Caco-2 (cell line): ENCODE measurements at regions not wholly inside any gene's neighbourhood (a gene's known extent, or its start where the extent isn't known, plus 50 kb on each side); places are given as distances from the start of the nearest gene placed in this dataset.

Source experiments
- BruUV-seq: library from RNA; stranded (reverse); fragments of 400-500 nt; replicated peaks from 2 replicates; lab custom pipeline; 2021; lab: Mats Ljungman, UMichigan
- CTCF ChIA-PET: fragments of 300-600 bp; sonication (Branson Sonifier 250); formaldehyde crosslinking; loops from one replicate; lab custom pipeline; 2022; ENCODE audit warnings: antibody characterized with exemption; lab: Charles Lee
- POLR2A ChIA-PET: fragments of 300-600 bp; sonication (Branson Sonifier 250); formaldehyde crosslinking; loops from one replicate; lab custom pipeline; 2022; ENCODE audit warnings: antibody characterized with exemption; lab: Charles Lee
- DNase-seq, 2 experiments: peaks; one replicate each; pipeline versions ENCODE4 v3.0.0 to v3.0.0-alpha.2; 2020 to 2022
- H3K27me3 ChIP-seq: replicated peaks from 2 replicates; pipeline ENCODE4 v1.6.0; 2011; ENCODE audit warnings: low read length; ENCODE audit not compliant: control insufficient read depth, insufficient read depth
- H3K36me3 ChIP-seq: 2 replicates; pipeline ENCODE4 v1.5.1; 2011; ENCODE audit warnings: low read length; ENCODE audit not compliant: control insufficient read depth, insufficient read depth
- H3K4me1 ChIP-seq: fragments of 250-450 bp; sonication (Bioruptor Pico); 2 replicates; pipeline ENCODE4 v1.5.1; 2020; ENCODE audit warnings: mild to moderate bottlenecking
- H3K4me3 ChIP-seq: 2 replicates; pipeline ENCODE4 v1.5.1; 2011; ENCODE audit warnings: low read depth, mild to moderate bottlenecking, control low read depth, low read length
- H3K9me3 ChIP-seq: fragments of 250-450 bp; sonication (Bioruptor Pico); 2 replicates; pipeline ENCODE4 v1.5.1; 2020; ENCODE audit warnings: mild to moderate bottlenecking, moderate library complexity
- H3K27ac Mint-ChIP-seq: one replicate; pipeline ENCODE4 v1.8.0; 2022; ENCODE audit warnings: mixed read lengths; ENCODE audit not compliant: unreplicated experiment
- H3K27me3 Mint-ChIP-seq: one replicate; pipeline ENCODE4 v1.8.0; 2022; ENCODE audit warnings: mixed read lengths; ENCODE audit not compliant: insufficient read depth, unreplicated experiment
- H3K36me3 Mint-ChIP-seq: one replicate; pipeline ENCODE4 v1.8.0; 2022; ENCODE audit warnings: mild to moderate bottlenecking, mixed read lengths; ENCODE audit not compliant: insufficient read depth, unreplicated experiment
- H3K4me1 Mint-ChIP-seq: one replicate; pipeline ENCODE4 v1.8.0; 2022; ENCODE audit warnings: low read depth, mixed read lengths; ENCODE audit not compliant: unreplicated experiment
- H3K4me3 Mint-ChIP-seq: one replicate; pipeline ENCODE4 v1.8.0; 2022; ENCODE audit warnings: mild to moderate bottlenecking, moderate library complexity, mixed read lengths; ENCODE audit not compliant: unreplicated experiment
- H3K9me3 Mint-ChIP-seq: one replicate; pipeline ENCODE4 v1.8.0; 2022; ENCODE audit warnings: mixed read lengths; ENCODE audit not compliant: unreplicated experiment
- intact Hi-C: fragments of 100-400 bp; cut with micrococcal nuclease; formaldehyde crosslinking; loops from one replicate; pipeline ENCODE4 v1.10.0; 2022; ENCODE audit not compliant: unreplicated experiment
- TF ChIP-seq, protein P1 (sequence below), 2 experiments: fragments of 200-600 bp in 1 of 2; IDR thresholded peaks; 1 replicate in 1 of 2; 2 replicates in 1 of 2; pipeline versions ENCODE4 v1.5.1 to v1.8.0; 2011 to 2022; ENCODE audit warnings: antibody characterized with exemption in 1 of 2, control low read depth in 1 of 2, inconsistent platforms in 1 of 2, low read depth in 1 of 2, low read length in 1 of 2, mild to moderate bottlenecking in 1 of 2, moderate library complexity in 1 of 2; ENCODE audit not compliant: insufficient read depth in 1 of 2, severe bottlenecking in 1 of 2, unreplicated experiment in 1 of 2

DNA sequence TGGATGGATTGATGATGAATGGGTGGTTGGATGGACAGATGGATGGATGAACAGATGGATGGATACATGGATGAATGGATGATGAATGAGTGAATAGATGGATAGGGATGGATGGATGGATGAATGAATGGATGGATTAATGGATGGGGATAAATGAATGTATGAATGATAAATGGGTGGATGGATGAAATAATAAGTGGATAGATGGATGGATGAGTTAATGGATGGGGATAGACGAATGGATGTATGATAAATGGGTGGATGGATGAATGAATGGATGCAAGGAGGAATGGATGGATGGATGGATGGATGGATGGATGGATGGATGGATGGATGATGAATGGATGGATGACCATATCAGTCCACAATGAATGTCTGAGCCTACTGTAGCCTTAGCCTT, 381.9 kb downstream of the SETD4 start:
- Histone ChIP-seq H3K27me3 (no peaks in the 10 kb centered on the region), H3K4me1 (no peaks in the 10 kb centered on the region), H3K9me3 (no peaks in the 10 kb centered on the region), H3K4me3 (no peak overlapping the region), H3K36me3 (no peaks in the 10 kb centered on the region)
- H3K9me3 Mint-ChIP-seq, result no peaks in the 10 kb centered on the region
- TF ChIP-seq, protein P1, sequence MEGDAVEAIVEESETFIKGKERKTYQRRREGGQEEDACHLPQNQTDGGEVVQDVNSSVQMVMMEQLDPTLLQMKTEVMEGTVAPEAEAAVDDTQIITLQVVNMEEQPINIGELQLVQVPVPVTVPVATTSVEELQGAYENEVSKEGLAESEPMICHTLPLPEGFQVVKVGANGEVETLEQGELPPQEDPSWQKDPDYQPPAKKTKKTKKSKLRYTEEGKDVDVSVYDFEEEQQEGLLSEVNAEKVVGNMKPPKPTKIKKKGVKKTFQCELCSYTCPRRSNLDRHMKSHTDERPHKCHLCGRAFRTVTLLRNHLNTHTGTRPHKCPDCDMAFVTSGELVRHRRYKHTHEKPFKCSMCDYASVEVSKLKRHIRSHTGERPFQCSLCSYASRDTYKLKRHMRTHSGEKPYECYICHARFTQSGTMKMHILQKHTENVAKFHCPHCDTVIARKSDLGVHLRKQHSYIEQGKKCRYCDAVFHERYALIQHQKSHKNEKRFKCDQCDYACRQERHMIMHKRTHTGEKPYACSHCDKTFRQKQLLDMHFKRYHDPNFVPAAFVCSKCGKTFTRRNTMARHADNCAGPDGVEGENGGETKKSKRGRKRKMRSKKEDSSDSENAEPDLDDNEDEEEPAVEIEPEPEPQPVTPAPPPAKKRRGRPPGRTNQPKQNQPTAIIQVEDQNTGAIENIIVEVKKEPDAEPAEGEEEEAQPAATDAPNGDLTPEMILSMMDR (IDR thresholded peaks at IDR 0.05; ENCODE audit: insufficient read depth in 1 of 2, low read depth in 1 of 2, low read length in 1 of 2, severe bottlenecking in 1 of 2, unreplicated experiment in 1 of 2), result no peak
- ChIA-PET POLR2A (interaction anchor here (0.6 kb wide), 1 partner anchor 84 kb away, joined by 4 read pairs; no protein-coding TSS in a partner anchor), CTCF (no interaction called here)
- no peak overlapping the region for H3K4me3 Mint-ChIP-seq
- H3K36me3 Mint-ChIP-seq, result no peaks in the 10 kb centered on the region
- H3K27me3 Mint-ChIP-seq, result peaks cover 13% of the 10 kb centered on the region
- BruUV-seq, result no TSS peak
- H3K27ac Mint-ChIP-seq, result no peak overlapping the region
- intact Hi-C loops, result no loop called here
- no peak for DNase-seq
- no peaks in the 10 kb centered on the region for H3K4me1 Mint-ChIP-seq

DNA sequence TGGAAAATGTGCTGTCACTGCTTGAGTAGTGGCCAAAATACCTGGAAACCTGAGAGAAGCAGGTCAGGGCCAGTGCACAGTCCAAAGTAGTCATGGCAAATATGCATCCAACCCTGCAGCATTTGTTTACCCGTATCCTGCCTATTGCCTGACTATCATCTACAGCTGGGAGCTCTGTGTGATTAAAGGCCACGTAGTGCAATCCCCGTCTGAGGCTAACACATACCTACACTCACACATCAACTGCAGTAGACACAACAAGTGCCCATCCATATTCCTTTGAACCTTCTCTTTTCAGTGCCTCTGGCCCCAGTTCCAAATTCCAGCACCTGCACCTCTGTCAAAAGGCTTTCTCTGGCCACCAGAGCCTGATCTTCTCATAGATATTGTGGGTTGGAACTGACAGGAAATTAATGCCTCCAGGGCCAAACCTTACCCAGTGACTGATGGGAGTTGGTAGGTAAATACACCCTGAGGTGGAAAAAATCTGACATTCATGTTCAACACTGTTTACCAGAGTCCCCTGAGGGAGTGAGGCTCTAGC, 383.0 kb downstream of the SETD4 start:
- Mint-ChIP-seq H3K9me3 (no peaks in the 10 kb centered on the region), H3K36me3 (no peaks in the 10 kb centered on the region), H3K4me3 (no peak overlapping the region), H3K4me1 (no peaks in the 10 kb centered on the region), H3K27me3 (peaks cover 13% of the 10 kb centered on the region), H3K27ac (no peak overlapping the region)
- Histone ChIP-seq H3K27me3 (no peaks in the 10 kb centered on the region), H3K9me3 (no peaks in the 10 kb centered on the region), H3K4me3 (no peak overlapping the region), H3K36me3 (no peaks in the 10 kb centered on the region), H3K4me1 (no peaks in the 10 kb centered on the region)
- intact Hi-C loops, result no loop called here
- no peak for DNase-seq
- BruUV-seq, result no TSS peak
- TF ChIP-seq, protein P1 (IDR thresholded peaks at IDR 0.05; ENCODE audit: insufficient read depth in 1 of 2, low read depth in 1 of 2, low read length in 1 of 2, severe bottlenecking in 1 of 2, unreplicated experiment in 1 of 2), result no peak
- ChIA-PET POLR2A (no interaction called here), CTCF (no interaction called here)

DNA sequence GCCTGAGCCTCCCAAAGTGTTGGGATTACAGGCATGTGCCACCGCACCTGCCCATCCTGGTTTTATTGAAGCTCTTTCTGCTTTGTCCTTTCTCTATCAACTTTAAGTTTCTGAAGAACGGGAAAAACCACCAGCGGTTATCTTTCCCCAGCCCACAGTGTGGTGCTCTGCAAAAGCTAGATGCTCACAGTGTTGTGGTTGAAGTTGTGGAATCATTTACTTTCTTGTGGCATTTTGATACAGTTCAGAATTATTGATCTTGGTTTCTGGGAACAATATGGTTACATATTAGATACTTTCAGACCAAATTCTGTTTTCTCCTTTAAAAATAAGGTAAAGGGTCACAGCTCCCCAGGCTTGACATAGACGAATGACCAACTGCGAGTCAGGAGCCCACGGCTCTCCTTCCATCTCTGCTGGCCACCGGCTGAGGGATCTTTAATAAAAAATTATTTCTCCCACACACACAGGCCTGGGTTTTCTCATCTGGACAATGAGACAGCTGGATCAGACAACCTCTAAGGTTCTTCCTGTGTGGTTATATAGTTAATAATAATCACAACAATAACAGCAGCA, 385.3 kb downstream of the SETD4 start:
- no peaks in the 10 kb centered on the region for H3K27me3 ChIP-seq
- Mint-ChIP-seq H3K4me1 (no peaks in the 10 kb centered on the region), H3K27ac (no peak overlapping the region), H3K4me3 (no peak overlapping the region), H3K9me3 (no peaks in the 10 kb centered on the region), H3K36me3 (no peaks in the 10 kb centered on the region), H3K27me3 (peaks cover 6% of the 10 kb centered on the region)
- no peak for DNase-seq
- CTCF ChIA-PET, result no interaction called here
- H3K4me3 ChIP-seq, result no peak overlapping the region
- POLR2A ChIA-PET, result no interaction called here
- no peaks in the 10 kb centered on the region for H3K9me3 ChIP-seq
- H3K36me3 ChIP-seq, result no peaks in the 10 kb centered on the region
- no peaks in the 10 kb centered on the region for H3K4me1 ChIP-seq
- BruUV-seq, result no TSS peak
- intact Hi-C loops, result no loop called here
- TF ChIP-seq, protein P1 (IDR thresholded peaks at IDR 0.05; ENCODE audit: insufficient read depth in 1 of 2, low read depth in 1 of 2, low read length in 1 of 2, severe bottlenecking in 1 of 2, unreplicated experiment in 1 of 2), result no peak
